OCI-LY7 (cell line): ENCODE measurements at regions not wholly inside any gene's neighbourhood (a gene's known extent, or its start where the extent isn't known, plus 50 kb on each side); places are given as distances from the start of the nearest gene placed in this dataset.

ENCODE experiments used
- BruUV-seq: library from RNA; stranded (reverse); fragments of 400-500 nt; replicated peaks from 2 replicates; lab custom pipeline; 2021; lab: Mats Ljungman, UMichigan
- CTCF ChIA-PET: fragments of 300-600 bp; sonication (Branson Sonifier 250); formaldehyde crosslinking; loops from one replicate; lab custom pipeline; 2022; ENCODE audit warnings: antibody characterized with exemption; ENCODE audit not compliant: unreplicated experiment; lab: Charles Lee
- POLR2A ChIA-PET: fragments of 300-600 bp; sonication (Branson Sonifier 250); formaldehyde crosslinking; loops from one replicate; lab custom pipeline; 2022; ENCODE audit warnings: antibody characterized with exemption; lab: Charles Lee
- DNase-seq: peaks from one replicate; pipeline ENCODE4 v3.0.0-alpha.2; 2015; ENCODE audit warnings: low spot score
- H2AFZ ChIP-seq: fragments of 200-600 bp; sonication (generic), shearing (Covaris generic); 2 replicates; pipeline ENCODE4 v1.6.1; 2014; ENCODE audit warnings: mild to moderate bottlenecking, antibody characterized with exemption, low read length, moderate library complexity
- H3K27ac ChIP-seq: fragments of 200-600 bp; sonication (generic); 2 replicates; pipeline ENCODE4 v1.5.1; 2014; ENCODE audit warnings: mixed run types, low read depth, mild to moderate bottlenecking, moderate library complexity, low read length, inconsistent platforms; ENCODE audit not compliant: poor library complexity, severe bottlenecking
- H3K36me3 ChIP-seq: fragments of 200-600 bp; sonication (generic); 2 replicates; pipeline ENCODE4 v1.6.1; 2014; ENCODE audit warnings: mild to moderate bottlenecking, antibody characterized with exemption, low read length, moderate library complexity, mixed read lengths; ENCODE audit not compliant: insufficient read depth
- H3K4me1 ChIP-seq: fragments of 200-600 bp; sonication (generic); 2 replicates; pipeline ENCODE4 v1.5.1; 2014; ENCODE audit warnings: mild to moderate bottlenecking, low read length; ENCODE audit not compliant: insufficient read depth, poor library complexity, severe bottlenecking
- H3K4me2 ChIP-seq: fragments of 200-600 bp; sonication (generic); 2 replicates; pipeline ENCODE4 v1.6.1; 2014; ENCODE audit warnings: mild to moderate bottlenecking, low read length
- H3K4me3 ChIP-seq: fragments of 200-600 bp; sonication (generic); 2 replicates; pipeline ENCODE4 v1.5.1; 2014; ENCODE audit warnings: mild to moderate bottlenecking, low read depth, low read length; ENCODE audit not compliant: poor library complexity, severe bottlenecking
- H3K79me2 ChIP-seq: fragments of 200-600 bp; sonication (generic); 2 replicates; pipeline ENCODE4 v1.6.1; 2016; ENCODE audit warnings: low read depth, mild to moderate bottlenecking, low read length, moderate library complexity, mixed read lengths; ENCODE audit not compliant: insufficient read depth
- H3K9me2 ChIP-seq: fragments of 200-600 bp; sonication (generic); 2 replicates; pipeline ENCODE4 v1.6.1; 2016; ENCODE audit warnings: mild to moderate bottlenecking, low read length, mixed read lengths; ENCODE audit not compliant: insufficient read depth
- H3K9me3 ChIP-seq: fragments of 200-600 bp; sonication (generic); 2 replicates; pipeline ENCODE4 v1.6.1; 2014; ENCODE audit warnings: mild to moderate bottlenecking, mixed run types, low read length, mixed read lengths
- H4K20me1 ChIP-seq: fragments of 200-600 bp; sonication (generic); 2 replicates; pipeline ENCODE4 v1.6.1; 2014; ENCODE audit warnings: mild to moderate bottlenecking, antibody characterized with exemption, low read length, moderate library complexity, mixed read lengths; ENCODE audit not compliant: insufficient read depth
- CTCF ChIP-seq: fragments of 200-600 bp; sonication (generic); conservative IDR thresholded peaks from 2 replicates; pipeline ENCODE4 v1.5.1; 2014; ENCODE audit warnings: mild to moderate bottlenecking, antibody characterized with exemption, low read length, moderate library complexity, mixed read lengths
- EZH2phosphoT487 ChIP-seq: fragments of 200-600 bp; sonication (generic); IDR thresholded peaks from 2 replicates; pipeline ENCODE4 v1.6.1; 2018; ENCODE audit warnings: low read depth, borderline replicate concordance, mild to moderate bottlenecking, mixed run types, antibody characterized with exemption, low read length, moderate library complexity, mixed read lengths
- intact Hi-C: fragments of 100-400 bp; cut with micrococcal nuclease; formaldehyde crosslinking; loops from one replicate; pipeline ENCODE4 v1.10.0; 2022; ENCODE audit not compliant: unreplicated experiment

GRCh38 chr7:142408794-142409193 lies 150.9 kb upstream of the PRSS58 start:
- DNase-seq, result no peak
- BruUV-seq, result no TSS peak
- Histone ChIP-seq H4K20me1 (no peaks in the 10 kb centered on the region), H3K4me2 (no peak overlapping the region), H3K9me2 (no peaks in the 10 kb centered on the region), H3K4me3 (no peak overlapping the region), H3K9me3 (no peaks in the 10 kb centered on the region), H3K36me3 (no peaks in the 10 kb centered on the region), H2AFZ (no peak overlapping the region), H3K27ac (no peak overlapping the region), H3K4me1 (no peaks in the 10 kb centered on the region), H3K79me2 (no peaks in the 10 kb centered on the region)
- ChIA-PET POLR2A (interaction anchor here (1.0 kb wide), 1 partner anchor 9 kb away, joined by 4 read pairs; no protein-coding TSS in a partner anchor), CTCF (no interaction called here)
- no peak for TF ChIP-seq EZH2phosphoT487
- no peak for TF ChIP-seq CTCF
- intact Hi-C loops, result no loop called here

DNA sequence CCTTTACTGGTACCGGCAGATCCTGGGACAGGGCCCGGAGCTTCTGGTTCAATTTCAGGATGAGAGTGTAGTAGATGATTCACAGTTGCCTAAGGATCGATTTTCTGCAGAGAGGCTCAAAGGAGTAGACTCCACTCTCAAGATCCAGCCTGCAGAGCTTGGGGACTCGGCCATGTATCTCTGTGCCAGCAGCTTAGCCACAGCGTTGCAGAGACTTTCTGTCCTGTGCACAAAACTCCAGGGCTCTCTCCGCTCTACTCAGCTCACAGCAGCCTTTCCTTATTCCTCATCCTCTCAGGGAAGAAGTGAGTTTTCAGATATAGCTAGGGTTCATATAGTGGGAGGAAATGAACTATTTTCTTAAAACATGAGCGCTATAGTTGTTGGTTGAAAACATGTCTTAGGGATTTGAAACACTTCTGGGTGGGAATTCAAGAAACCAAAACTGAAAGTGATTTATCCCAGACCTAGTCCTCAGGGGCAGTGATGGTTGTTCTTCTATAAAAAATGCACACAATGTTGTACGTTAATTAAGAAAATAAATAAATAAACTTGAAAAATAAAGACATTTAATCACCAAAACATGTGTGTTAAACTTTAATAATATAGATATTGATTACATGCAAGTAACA lies 150.2 kb upstream of the PRSS58 start:
- Histone ChIP-seq H3K4me1 (no peaks in the 10 kb centered on the region), H3K9me3 (no peaks in the 10 kb centered on the region), H2AFZ (no peak overlapping the region), H3K9me2 (no peaks in the 10 kb centered on the region), H3K36me3 (no peaks in the 10 kb centered on the region), H3K4me2 (peak overlapping the region; percentile 22), H3K4me3 (no peak overlapping the region), H3K79me2 (no peaks in the 10 kb centered on the region), H3K27ac (no peak overlapping the region), H4K20me1 (no peaks in the 10 kb centered on the region)
- ChIA-PET POLR2A (interaction anchor here (0.5 to 1.0 kb wide), 2 partner anchors 10 to 13 kb away, joined by 3 to 4 read pairs; no protein-coding TSS in a partner anchor), CTCF (no interaction called here)
- intact Hi-C loops, result no loop called here
- BruUV-seq, result no TSS peak
- no peak for DNase-seq
- TF ChIP-seq CTCF, result no peak
- TF ChIP-seq EZH2phosphoT487, result no peak

DNA sequence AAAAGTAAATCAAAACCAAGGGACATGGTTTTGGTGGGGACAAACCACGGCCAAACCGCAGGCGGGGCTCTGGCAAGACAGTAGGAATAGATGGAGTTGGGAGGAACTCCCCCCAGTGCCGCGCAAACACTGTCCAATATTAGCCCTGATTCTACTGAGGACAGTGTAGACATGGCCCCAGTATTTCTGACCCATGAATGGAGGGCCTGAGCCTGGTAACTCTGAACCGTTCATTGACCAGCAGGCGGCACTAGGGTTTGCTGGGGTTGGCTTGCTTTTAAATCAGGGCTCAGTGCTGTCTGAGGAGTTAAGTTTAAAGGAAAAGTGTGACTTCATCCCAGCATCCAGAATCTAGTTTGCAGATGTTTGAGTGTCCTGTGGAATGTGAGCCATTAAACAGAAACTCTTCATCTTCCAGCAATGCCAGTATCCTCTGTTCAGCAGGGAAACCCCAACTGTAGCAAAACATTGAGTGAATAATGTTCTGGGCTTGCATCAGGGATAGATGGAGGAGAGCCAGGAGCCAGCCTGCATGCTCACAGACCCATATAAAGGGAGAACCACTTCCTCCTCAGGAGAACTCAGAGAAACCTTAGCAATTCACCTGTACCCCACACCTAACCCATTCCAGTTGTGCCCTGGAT lies 147.4 kb upstream of the PRSS58 start:
- no peak overlapping the region for H3K4me2 ChIP-seq
- H3K9me3 ChIP-seq, result no peaks in the 10 kb centered on the region
- no peak for DNase-seq
- POLR2A ChIA-PET, result no interaction called here
- H3K4me1 ChIP-seq, result no peaks in the 10 kb centered on the region
- no peak overlapping the region for H2AFZ ChIP-seq
- no peaks in the 10 kb centered on the region for H3K79me2 ChIP-seq
- no peaks in the 10 kb centered on the region for H3K9me2 ChIP-seq
- intact Hi-C loops, result no loop called here
- H3K36me3 ChIP-seq, result no peaks in the 10 kb centered on the region
- BruUV-seq, result no TSS peak
- TF ChIP-seq EZH2phosphoT487, result no peak
- TF ChIP-seq CTCF, result no peak
- H3K27ac ChIP-seq, result no peak overlapping the region
- CTCF ChIA-PET, result no interaction called here
- no peaks in the 10 kb centered on the region for H4K20me1 ChIP-seq
- no peak overlapping the region for H3K4me3 ChIP-seq
